GM12872 (cell line): ENCODE measurements at regions not wholly inside any gene's neighbourhood (a gene's known extent, or its start where the extent isn't known, plus 50 kb on each side); places are given as distances from the start of the nearest gene placed in this dataset.

Experiments
- TF ChIP-seq, protein P1 (sequence below): IDR thresholded peaks from 3 replicates; pipeline ENCODE4 v1.5.1; 2011; ENCODE audit warnings: low read depth, mild to moderate bottlenecking, low read length, moderate library complexity; ENCODE audit not compliant: insufficient read depth

DNA sequence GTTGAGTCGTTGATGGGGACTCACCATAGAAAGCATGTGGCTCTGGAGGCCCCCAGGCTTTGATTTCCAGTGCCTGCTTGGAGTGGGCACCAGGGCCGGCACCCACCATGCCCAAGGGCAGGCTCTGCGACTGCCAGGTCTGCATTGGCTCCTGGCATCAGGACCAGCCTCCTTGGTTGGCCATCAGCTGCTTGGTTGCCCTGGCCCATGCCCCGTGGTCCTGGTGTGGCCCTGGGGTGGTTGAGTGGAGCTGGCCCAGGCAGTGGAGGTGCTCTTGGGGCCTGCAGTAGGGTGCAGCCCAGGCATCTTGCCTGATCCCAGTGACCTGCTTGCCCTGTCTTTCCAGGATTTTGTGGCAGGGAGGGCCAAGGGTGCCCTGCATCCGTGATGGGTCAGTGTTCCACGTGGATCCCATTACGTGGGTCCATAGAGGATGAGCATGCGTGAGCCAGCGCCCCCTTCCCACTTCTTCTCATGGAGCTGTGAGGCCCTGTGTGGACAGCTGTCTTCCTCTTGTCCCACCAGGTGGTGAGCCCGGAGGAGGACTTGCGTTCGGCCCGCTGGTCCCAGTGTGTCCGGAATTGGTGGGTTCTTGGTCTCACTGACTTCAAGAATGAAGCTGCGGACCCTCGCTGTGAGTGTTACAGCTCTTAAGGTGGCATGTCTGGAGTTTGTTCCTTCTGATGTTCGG lies 187.0 kb downstream of the UBE3A start:
- TF ChIP-seq, protein P1, sequence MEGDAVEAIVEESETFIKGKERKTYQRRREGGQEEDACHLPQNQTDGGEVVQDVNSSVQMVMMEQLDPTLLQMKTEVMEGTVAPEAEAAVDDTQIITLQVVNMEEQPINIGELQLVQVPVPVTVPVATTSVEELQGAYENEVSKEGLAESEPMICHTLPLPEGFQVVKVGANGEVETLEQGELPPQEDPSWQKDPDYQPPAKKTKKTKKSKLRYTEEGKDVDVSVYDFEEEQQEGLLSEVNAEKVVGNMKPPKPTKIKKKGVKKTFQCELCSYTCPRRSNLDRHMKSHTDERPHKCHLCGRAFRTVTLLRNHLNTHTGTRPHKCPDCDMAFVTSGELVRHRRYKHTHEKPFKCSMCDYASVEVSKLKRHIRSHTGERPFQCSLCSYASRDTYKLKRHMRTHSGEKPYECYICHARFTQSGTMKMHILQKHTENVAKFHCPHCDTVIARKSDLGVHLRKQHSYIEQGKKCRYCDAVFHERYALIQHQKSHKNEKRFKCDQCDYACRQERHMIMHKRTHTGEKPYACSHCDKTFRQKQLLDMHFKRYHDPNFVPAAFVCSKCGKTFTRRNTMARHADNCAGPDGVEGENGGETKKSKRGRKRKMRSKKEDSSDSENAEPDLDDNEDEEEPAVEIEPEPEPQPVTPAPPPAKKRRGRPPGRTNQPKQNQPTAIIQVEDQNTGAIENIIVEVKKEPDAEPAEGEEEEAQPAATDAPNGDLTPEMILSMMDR: no peak

DNA sequence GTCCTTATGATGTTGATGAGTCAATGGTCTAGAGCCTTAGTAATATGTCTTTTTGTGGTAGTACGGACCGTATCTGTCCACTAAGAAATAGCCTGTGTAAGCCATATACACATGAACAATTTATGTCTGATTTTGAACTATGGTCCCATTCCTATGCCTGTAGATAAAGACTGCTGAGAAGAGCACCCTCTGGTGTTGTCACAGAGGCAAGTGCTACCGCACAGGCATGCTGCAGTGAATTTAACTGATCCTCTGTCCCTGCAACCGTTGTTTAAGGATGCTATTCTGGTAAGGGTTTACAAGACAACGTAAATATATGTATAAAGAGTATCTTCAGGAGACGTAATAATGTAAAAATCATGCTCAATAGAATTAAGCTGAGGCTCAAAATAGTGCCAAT lies 170.7 kb downstream of the UBE3A start:
- TF ChIP-seq, protein P1: no peak
